Right lobe of liver (tissue), 6 donors: ENCODE measurements at regions not wholly inside any gene's neighbourhood (a gene's known extent, or its start where the extent isn't known, plus 50 kb on each side); places are given as distances from the start of the nearest gene placed in this dataset.
A peak's percentile ranks its signal among the peaks of the same experiment; 100 is the strongest.

ENCODE experiments used
- ATAC-seq, 4 donors: fragments of 200-7000 bp; cut with Tn5 transposase; one replicate each; pipeline ENCODE4 v1.9.1; 2020; ENCODE audit warnings: mild to moderate bottlenecking in 4 of 4, moderate library complexity in 4 of 4
- DNase-seq, 3 donors: peaks; one replicate each; pipeline ENCODE4 v3.0.0-alpha.2; 2020
- H3K27ac ChIP-seq, 3 donors: fragments of 200-600 bp; one replicate each; pipeline ENCODE4 v1.8.0; 2022
- H3K27me3 ChIP-seq, 2 donors: fragments of 200-600 bp; one replicate each; pipeline ENCODE4 v1.8.0; 2022
- H3K36me3 ChIP-seq, 4 donors: fragments of 200-600 bp; sonication (generic) in 1 of 4; one replicate each; pipeline versions ENCODE4 v1.5.1 to v1.8.0; 2017 to 2022; ENCODE audit warnings: control low read depth in 1 of 4
- H3K4me1 ChIP-seq, 4 donors: fragments of 200-600 bp; sonication (generic) in 1 of 4; one replicate each; pipeline versions ENCODE4 v1.5.1 to v1.8.0; 2017 to 2022; ENCODE audit warnings: control low read depth in 1 of 4
- H3K4me3 ChIP-seq, 3 donors: fragments of 200-600 bp; one replicate each; pipeline ENCODE4 v1.8.0; 2022
- H3K9me3 ChIP-seq, 4 donors: fragments of 200-600 bp; sonication (generic) in 1 of 4; one replicate each; pipeline versions ENCODE4 v1.5.1 to v1.8.0; 2017 to 2022; ENCODE audit warnings: control low read depth in 1 of 4
- POLR2A ChIP-seq: fragments of 450-650 bp; IDR thresholded peaks from one replicate; pipeline ENCODE4 v1.6.1; 2017; ENCODE audit warnings: antibody characterized with exemption, mild to moderate bottlenecking
- WGBS: methylation state at CpG from one replicate; pipeline ENCODE4 v1.1.6; 2018; ENCODE audit warnings: low coverage, low lambda C conversion rate; ENCODE audit not compliant: insufficient coverage; ENCODE audit errors: missing lambda C conversion rate; 5-methylcytosine and 5-hydroxymethylcytosine counted together
- intact Hi-C, 2 donors: fragments of 100-400 bp; cut with DNase I; formaldehyde crosslinking; loops; one replicate each; pipeline versions ENCODE4 v1.11.2 to v1.14.1; 2022
- TF ChIP-seq, protein P1 (sequence below), 4 donors: fragments of 200-600 bp in 3 of 4; fragments of 450-650 bp in 1 of 4; IDR thresholded peaks; one replicate each; pipeline versions ENCODE4 v1.5.1 to v1.8.0; 2016 to 2022; ENCODE audit warnings: antibody characterized with exemption in 4 of 4, mild to moderate bottlenecking in 2 of 4
- donor health status: DM: no; HTN: yes; CAD: no.
- donor health status: DM: no; HTN: no; CAD: no.
- donor health status: DM: no; HTN: no; CAD: no.
- donor health status: DM: no; HTN: yes; CAD: no.
- donor health status: DM: no; HTN: yes; CAD: no.

DNA sequence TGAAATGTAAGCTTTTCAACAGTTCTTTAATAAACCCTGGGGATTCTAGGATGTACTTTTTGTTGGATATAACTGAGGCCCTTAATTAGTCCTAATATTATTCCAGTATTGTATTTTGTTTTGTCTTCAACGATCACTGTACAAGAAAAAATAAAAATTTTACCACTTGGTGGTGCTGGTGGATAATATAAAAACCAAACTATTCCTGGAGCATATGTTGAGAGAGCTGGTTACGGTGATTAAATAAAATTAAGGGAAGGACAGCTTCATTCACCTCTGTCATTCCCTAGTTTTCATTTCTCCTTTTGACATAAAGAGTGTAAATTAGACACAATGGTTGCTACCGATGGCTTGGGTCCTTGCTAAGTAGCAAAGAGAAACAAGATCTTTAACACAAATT lies 598.6 kb upstream of the PCDH20 start:
- WGBS = 32% methylated on average over 3 of the region's 3 CpGs
- DNase-seq = no peak
- no peak overlapping the region for H3K4me3 ChIP-seq

DNA sequence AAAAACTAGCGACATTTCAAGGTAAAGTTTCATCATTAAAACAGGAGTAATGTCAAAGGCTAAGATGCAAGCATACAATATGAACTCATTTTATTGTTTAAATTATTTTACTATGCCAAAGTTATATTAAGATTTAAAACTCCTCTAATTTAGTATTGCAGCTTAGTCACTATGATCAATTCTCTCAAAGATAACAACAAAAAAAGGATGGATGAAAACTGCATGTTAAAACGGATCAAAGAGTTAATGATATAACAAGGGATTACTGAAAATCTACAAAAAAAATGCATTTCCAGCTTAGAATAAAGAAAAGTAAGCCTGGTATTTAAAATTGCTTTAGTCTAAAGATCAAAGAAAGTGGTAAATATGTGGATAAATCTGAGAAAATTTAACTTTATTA lies 587.8 kb upstream of the PCDH20 start:
- intact Hi-C loops = no loop called here
- no peak for ATAC-seq
- Histone ChIP-seq H3K27ac (no peak overlapping the region), H3K4me3 (no peak overlapping the region), H3K9me3 (no peaks in the 10 kb centered on the region), H3K36me3 (no peaks in the 10 kb centered on the region), H3K27me3 (no peaks in the 10 kb centered on the region), H3K4me1 (no peaks in the 10 kb centered on the region)
- no peak for DNase-seq
- TF ChIP-seq POLR2A = no peak
- TF ChIP-seq, protein P1, sequence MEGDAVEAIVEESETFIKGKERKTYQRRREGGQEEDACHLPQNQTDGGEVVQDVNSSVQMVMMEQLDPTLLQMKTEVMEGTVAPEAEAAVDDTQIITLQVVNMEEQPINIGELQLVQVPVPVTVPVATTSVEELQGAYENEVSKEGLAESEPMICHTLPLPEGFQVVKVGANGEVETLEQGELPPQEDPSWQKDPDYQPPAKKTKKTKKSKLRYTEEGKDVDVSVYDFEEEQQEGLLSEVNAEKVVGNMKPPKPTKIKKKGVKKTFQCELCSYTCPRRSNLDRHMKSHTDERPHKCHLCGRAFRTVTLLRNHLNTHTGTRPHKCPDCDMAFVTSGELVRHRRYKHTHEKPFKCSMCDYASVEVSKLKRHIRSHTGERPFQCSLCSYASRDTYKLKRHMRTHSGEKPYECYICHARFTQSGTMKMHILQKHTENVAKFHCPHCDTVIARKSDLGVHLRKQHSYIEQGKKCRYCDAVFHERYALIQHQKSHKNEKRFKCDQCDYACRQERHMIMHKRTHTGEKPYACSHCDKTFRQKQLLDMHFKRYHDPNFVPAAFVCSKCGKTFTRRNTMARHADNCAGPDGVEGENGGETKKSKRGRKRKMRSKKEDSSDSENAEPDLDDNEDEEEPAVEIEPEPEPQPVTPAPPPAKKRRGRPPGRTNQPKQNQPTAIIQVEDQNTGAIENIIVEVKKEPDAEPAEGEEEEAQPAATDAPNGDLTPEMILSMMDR (IDR thresholded peaks at IDR 0.05) = no peak
- 25% methylated on average over 2 of the region's 2 CpGs for WGBS

More for the DNA sequence above, 598.6 kb upstream of the PCDH20 start:
- H3K36me3 ChIP-seq = no peaks in the 10 kb centered on the region
- intact Hi-C loops = no loop called here
- no peak for TF ChIP-seq POLR2A
- TF ChIP-seq, protein P1 (IDR thresholded peaks at IDR 0.05) = peak in 2 of 4 donors; percentile 7 to 10
- H3K27ac ChIP-seq = no peak overlapping the region
- no peak for ATAC-seq
- H3K27me3 ChIP-seq = no peaks in the 10 kb centered on the region
- no peaks in the 10 kb centered on the region for H3K9me3 ChIP-seq
- no peaks in the 10 kb centered on the region for H3K4me1 ChIP-seq

DNA sequence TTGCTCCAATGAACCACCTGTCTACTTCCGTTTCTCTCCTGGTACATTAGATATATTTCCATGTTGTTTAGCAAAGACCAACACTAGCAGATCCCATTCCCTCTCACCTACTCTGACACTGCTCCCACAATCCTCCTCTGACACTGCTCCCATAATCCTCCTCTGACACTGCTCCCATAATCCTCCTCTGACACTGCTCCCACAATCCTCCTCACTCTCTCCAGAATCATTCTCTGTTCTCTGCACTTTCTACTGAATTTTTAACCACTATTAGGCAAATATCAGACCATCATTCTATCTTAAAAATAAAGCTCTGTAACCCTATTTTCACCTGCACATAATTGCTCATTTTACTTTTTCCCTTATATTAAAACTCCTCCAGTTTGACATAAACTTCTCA lies 578.5 kb upstream of the PCDH20 start:
- H3K36me3 ChIP-seq = no peaks in the 10 kb centered on the region
- intact Hi-C loops = no loop called here
- no peak for DNase-seq
- no peak overlapping the region for H3K27ac ChIP-seq
- no peaks in the 10 kb centered on the region for H3K9me3 ChIP-seq
- no peaks in the 10 kb centered on the region for H3K4me1 ChIP-seq
- TF ChIP-seq, protein P1 (IDR thresholded peaks at IDR 0.05) = no peak
- TF ChIP-seq POLR2A = no peak
- ATAC-seq = no peak
- no peaks in the 10 kb centered on the region for H3K27me3 ChIP-seq
- 35% methylated on average over 1 of the region's 1 CpG for WGBS
- H3K4me3 ChIP-seq = no peak overlapping the region

DNA sequence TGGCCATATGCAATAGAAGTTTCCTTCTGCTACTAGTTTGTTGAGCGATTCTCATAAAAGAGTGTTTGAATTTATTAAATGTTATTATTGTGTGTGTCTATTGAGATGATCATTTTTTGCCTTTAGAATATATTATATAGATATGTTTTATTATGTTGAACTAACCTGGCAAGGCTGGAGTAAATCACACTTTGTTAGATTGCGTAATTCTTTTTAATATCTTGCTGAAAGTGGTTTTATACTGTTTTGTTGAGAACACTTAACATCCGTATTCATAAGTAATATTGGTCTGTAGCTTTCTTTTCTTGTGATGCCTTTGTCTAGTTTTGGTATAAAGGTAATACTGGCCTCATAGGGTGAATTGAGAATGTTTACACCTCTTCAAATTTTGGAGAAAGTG lies 574.3 kb upstream of the PCDH20 start:
- Histone ChIP-seq H3K27me3 (no peaks in the 10 kb centered on the region), H3K36me3 (no peaks in the 10 kb centered on the region), H3K9me3 (no peaks in the 10 kb centered on the region), H3K4me1 (no peaks in the 10 kb centered on the region), H3K4me3 (no peak overlapping the region), H3K27ac (no peak overlapping the region)
- ATAC-seq (no peak), DNase-seq (no peak)
- intact Hi-C loops = no loop called here
- 62% methylated on average over 3 of the region's 3 CpGs for WGBS
- TF ChIP-seq POLR2A = no peak
- TF ChIP-seq, protein P1 (IDR thresholded peaks at IDR 0.05) = no peak

DNA sequence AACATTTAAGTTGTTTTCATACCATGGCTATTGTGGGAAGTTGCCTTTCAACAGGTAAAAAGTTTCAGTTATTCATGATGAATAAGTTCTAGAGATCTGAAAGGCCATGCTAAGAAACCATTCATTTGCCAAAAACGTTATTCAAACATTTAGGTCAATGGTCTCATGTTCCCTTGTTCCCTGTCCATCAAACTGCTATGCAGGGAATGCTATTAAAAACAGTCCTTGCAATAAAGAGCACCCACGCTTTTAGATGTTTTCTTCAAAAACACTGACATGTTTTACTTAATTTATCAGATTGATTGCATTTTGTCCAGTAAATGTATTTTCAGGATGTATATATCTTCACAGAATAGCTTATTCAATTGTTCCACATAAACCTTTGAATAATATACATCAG lies 573.2 kb upstream of the PCDH20 start:
- ATAC-seq = no peak
- Histone ChIP-seq H3K9me3 (no peaks in the 10 kb centered on the region), H3K27me3 (no peaks in the 10 kb centered on the region), H3K4me1 (no peaks in the 10 kb centered on the region), H3K4me3 (no peak overlapping the region), H3K36me3 (no peaks in the 10 kb centered on the region), H3K27ac (no peak overlapping the region)
- TF ChIP-seq, protein P1 (IDR thresholded peaks at IDR 0.05) = no peak
- WGBS = 22% methylated on average over 2 of the region's 2 CpGs
- DNase-seq = no peak
- intact Hi-C loops = no loop called here
